GDM1 (cell line): ENCODE measurements at regions not wholly inside any gene's neighbourhood (a gene's known extent, or its start where the extent isn't known, plus 50 kb on each side); places are given as distances from the start of the nearest gene placed in this dataset.

Experiments
- DNase-seq: peaks from one replicate; lab custom pipeline; 2025; lab: John Stamatoyannopoulos, UW

DNA sequence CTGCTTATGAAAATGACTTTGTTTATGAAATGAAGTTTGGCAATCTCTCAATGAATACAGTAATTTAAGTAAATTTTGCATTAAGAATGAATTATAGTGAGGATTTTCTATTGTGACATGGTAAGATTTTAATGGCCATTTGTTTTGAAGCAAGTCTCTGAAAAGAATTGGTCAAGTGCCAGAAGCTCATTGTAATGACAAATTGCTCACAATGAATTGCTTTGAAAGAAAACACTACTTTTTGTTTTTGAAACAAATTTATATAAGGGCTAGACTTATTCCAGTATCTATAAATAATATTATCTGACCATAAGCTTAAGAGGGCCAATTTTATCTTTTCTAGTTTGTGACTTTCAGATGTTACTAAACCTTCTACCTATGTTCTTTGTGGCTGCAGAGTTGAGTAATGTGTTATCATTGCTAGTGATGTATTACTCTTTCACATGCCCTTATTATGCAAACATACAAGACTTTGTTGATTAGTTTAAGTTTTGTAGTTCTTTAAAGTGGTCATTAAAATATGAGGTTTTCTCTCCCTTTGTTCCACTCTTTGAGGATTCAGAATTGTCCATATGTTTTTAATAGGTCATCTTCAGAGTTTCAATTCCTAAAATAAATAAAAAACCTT is 93.0 kb upstream of the ZNF608 start:
- DNase-seq, result no peak

DNA sequence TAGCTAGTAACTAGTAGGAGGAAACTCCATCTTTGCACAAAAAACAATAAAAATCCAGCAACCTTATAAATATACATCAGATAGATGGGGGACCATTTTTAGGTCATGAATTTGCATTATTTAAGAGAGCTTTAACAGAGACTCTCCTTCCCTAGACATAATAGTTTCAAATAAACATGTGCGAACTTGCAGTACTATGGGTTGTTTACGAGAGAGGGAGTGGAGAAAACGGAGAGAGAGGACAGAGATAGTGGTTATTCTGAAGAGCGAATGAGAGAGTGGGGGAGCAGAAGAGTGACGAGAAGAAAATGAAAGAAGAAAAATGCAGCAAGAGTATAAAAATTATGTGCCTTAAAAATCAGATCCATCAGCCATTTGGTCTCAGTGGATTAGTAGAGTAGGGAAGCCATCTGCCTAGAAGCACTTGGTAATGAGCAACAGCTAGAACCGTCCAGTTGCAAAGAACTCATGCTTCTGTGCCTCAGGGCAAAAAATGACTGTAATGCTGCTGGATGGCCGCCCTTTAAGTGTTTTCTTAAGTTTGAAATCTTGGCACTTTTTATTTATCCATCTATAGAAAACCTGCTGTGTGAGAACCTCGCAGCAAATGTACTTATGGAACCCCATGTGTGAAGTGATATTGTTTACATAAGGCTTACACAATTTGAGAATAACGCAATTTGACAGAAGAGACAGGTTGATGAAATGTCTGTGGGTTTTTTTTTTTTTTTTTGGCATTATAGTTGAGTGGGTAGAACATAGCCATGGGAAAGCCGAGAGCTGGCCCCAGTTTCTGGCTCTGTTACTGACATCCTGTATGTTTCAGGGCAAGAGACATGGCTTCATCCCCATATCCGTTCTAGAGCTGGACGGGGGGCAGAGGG is 95.6 kb upstream of the ZNF608 start:
- DNase-seq, result no peak

DNA sequence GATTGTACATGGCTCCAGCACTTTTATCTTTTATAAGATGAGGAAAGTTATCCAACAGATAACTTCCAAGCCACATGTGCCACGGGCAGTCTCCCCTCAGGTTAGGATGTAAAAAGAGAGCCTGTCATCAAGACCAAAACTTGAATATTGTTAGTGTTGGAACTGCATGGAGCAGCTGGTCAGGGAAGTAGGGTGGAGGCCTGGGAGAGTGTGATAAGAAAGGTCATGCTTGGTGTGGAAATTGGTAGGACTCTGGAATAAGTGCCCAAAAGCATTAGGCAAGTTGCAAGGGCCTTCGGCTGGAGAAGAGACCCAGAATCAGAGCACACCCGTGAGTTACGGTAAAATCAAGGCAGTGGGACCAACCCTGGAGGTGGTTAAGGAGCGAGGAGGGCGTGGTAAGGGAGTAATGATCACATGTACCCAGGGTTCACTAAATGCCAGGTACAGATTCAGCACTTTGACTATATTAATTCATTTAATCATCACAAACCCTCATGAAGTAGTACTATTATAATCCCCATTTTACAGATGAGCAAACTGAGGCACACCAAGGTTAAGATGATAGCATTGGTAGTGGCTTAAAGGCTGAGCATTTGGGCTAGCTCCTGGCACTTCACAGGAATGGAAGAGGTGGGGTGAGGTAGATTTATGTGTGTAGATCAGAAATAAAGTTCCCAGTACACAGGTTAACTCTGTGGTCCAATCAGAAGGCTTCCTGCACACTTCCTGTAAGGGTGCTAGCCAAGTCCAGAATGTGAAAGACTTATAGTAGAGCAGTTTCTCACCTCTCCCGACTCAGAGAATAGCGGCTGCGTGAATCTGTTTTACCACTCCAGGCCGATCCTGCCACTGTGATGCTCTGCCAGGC is 96.5 kb upstream of the ZNF608 start:
- no peak for DNase-seq

DNA sequence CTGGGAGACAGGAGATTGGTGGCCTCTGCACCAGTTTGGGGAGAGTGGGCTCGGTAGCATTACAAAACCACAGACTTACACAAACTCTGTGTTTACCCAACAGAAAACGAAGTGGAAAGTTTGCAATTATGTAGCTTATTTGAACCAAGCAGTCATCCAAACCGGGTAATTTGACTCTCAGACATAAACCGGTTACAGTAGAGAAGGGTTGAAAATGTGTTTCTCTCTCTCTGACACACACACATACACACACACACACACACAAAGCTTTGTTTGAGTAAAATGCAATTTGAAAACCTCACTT is 97.1 kb upstream of the ZNF608 start:
- no peak for DNase-seq

DNA sequence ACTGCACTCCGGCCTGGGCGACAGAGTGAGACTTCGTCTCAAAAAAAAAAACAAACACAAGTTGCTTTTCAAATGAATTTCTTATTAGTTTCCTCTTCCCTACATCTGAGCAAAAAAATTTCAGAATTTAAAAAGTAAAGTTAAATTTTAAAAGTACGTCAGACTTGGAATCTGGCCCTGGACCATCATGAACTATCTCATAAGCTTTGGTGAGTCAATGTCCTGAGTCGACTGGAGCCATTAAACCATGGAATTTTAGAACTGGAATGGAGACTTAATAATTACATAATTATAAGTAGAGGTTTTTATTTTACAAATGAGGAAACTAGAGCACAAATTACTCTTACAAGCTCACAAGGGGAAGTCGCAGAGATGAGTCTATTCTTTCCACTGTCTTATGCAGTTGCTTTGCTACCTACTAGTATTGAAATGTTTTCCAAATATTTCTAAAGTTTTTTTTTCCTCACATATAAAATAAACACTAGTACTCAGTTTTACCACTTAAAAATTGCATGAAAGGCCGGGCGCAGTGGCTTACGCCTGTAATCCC is 98.0 kb upstream of the ZNF608 start:
- no peak for DNase-seq

DNA sequence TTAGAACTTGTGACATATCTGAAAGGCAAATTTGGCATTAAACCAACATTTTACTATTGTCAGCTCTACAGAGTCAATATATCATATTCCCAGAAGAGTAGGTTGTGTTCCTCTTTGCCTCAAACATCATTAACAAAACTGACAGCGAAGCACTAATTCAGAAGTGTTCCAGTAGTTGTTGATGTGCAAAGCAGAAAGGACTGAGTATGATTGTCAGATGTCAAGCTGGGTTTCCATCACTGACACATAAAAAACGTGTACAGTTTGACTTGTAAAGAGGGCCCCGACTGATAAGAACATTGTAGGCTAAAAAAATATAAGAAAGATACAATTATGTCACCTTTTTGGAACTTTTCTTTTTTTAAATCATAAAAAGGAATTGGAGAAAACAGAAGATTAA is 101.5 kb upstream of the ZNF608 start:
- no peak for DNase-seq

DNA sequence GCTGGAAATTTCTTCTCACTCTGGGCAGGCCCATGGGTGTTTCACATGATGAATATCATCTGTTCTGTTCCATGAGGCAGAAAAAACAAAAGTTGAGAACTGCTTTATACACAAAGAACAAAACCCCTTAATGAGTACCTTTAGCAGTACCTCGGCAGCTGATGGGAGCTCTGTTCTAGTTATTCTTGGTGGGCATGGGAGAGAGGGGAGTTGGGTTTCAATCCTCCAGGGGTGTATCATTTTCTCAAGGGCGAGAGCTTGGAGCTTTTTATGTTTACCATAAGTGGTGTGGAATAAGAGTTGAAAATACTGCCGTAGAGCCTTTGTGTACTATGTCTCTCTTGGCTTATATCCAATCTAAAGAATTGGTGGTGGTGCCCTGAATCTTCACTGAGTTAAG is 103.3 kb upstream of the ZNF608 start:
- DNase-seq, result no peak

DNA sequence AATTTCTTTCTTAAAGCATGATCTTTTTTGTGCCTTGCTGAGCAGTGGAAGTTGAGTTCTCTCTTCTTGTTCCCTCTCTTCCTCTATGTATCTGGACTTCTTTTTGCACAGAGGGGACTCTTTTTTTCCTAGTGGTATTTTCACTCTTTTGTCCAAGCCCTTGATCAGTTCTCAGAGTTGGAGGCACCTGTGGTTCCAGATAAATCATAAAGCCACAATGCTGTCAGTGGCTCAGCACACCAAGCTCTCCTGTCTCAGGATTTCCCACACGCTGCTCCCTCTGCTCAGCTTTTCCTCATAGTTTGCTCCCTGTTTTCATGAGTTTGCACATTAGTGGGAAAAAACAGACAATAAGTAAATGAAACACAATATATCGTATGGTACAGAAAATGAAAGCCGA is 110.3 kb upstream of the ZNF608 start:
- no peak for DNase-seq

DNA sequence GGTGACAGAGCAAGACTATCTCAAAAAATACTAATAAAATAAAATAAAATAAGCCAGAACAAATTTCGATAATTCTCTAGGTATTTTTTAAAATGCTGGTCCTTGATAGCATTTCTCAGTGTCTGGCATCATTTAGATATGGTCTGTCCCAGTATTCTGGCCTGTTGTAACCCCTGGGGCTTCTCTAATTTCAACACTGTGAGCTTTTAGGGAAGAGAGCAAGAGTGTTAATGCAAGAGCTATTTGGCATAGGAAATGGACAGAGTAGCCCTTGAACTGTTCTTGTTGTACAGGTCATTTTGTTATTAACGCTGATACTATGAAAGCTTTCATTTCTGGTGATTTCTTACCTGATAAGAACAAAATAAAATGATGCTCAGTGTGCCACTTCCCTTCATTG is 112.2 kb upstream of the ZNF608 start:
- no peak for DNase-seq

DNA sequence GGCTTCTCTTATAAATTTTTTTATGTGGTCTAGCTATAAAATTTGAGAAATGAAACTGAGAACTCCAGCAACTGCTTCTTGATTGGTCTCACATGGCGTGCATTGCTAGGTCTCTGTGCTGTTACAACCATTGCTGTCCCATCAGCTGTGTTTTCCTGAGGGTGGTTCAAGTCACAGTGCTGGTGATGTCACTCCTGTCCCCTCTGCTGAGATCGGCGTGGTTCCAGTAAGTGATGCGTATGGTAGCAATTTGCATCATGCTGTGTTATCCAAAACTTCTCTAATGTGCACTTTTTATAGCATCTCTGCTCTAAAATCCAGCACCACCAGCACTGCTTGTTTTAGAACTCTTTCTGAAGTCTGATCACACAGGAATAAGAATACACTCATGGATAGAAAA is 112.6 kb upstream of the ZNF608 start:
- DNase-seq, result no peak

DNA sequence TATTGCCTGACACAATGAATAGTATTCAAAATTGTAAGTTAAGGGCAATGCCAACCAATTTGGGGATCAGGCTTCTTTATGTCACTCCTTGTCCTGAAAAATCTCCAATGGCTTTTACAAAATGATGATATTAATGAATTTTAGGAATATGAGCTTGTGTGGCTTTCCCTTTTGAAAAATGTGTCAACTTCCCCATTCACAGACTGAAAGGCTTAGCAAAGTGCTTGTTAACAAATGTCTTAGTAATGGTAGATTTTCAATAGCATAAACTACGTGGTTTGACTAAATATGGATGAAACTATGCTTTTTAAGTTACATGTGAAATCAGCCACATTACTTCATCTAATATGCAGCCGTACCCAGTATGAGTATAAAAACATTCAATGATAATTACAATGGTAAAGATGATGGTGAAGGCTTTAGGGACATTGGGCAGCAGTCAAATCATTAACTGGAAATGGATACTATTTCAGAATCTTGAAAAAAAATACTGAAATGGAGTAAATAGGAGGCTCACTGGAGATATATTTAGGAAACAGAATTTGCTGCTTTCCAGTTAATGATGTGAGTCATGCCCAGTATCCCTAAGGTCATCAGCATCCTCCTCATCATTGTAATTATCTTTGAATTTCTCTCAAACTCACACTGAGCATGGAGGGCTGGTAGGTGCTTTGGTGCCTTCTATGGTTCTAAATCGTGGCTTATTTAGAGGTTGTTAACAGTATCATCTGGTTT is 113.3 kb upstream of the ZNF608 start:
- no peak for DNase-seq

DNA sequence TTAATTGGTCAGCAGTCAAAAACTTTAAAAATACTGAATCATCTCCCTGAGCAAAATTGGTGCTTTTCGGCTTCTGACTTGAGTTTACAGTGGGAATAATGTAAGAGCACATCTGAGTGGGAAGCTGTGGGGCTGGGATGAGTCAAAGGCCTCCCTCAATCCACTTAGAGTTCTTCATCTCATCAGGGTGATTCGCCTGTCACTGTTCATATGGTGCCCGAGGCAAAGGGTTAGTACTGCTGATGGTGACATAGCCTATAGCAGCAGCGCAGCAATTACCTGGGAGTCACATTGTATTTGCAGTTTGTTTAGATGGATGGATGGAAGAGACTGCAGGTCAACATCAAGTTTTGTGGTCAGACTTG is 113.8 kb upstream of the ZNF608 start:
- DNase-seq, result no peak

DNA sequence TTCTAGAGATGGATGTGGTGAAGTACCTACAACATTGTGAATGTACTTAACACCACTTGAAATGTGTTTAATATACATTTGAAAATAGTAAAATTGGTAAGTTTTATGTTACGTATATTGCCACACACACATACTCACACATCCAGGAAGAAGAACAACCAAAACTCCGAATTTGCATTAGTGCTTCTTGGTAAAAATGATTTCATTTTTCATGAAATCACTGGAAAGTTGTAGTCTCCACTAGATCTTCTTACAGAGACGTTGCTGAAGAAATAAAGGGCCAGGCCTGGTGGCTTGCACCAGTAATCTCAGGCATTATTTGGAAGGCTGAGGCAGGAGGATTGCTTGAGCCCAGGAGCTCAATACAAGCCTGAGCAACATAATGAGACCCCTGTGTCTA is 118.6 kb upstream of the ZNF608 start:
- DNase-seq, result no peak

DNA sequence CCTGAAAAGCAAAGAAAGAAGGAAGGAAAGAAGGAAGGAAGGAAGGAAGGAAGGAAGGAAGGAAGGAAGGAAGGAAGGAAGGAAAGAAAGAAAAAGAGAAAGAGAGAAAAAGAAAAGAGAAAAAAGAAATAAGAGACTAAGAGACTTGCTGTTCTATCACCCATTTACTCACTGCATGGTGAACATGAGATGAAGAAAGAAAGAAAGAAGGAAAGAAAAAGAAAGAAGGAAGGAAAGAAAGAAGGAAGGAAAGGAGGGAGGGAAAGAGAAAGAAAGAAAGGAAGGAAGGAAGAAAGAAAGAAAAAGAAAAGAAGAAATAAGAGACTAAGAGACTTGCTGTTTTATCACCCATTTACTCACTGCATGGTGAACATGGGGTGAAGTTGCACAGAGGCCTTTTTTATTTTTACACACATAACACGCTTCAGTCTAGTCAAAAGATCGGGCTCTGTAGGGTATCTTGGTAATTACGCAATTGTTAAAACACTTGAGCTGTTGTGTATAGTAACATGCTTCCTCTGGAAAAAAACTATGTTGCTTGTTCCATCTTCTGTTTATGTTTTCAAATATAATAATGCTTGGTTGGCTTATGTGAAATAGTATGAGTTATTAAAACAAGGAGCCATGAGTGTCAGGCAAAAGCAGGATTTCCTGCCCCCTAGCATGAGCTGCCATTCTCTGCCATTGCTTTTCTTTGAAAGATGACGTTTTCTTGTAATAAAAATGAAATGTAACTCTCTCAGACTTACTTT is 119.3 kb upstream of the ZNF608 start:
- DNase-seq, result no peak

DNA sequence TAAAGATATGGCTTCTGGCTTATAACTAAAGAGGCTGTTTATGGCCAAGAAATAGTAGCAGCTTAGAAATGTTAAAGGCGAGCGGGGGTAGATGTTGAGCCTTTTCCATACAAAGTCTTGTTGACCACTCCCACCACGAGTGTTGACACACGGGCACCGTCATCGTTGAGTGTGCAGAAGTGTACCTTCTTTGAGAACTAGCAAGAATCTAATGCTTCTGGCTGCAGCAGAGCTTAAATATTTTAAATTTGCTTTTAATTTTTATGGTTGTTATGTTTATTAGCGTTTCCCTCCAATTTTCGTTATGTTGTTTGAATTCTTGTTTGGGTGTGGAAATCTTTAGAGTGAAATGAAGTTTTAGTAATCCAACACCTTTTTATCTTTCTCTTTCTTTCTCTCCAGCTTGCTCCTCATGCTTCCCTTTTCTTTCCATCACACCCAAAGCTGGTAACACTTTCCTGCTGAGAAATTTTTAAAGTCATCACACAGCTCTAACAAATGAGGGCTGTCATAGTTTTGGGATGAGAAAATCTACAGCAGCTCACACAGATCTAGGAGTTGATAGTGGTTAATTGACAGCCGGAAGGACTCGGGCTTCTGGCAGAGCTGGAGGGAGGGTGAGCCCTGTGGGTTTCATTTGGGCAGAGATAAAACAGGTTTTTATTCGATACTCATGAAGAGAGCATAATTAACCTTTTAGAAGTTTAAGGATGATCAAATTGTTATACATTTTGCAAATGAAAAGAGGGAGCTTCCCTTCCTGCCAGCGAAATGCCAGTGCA is 120.1 kb upstream of the ZNF608 start:
- no peak for DNase-seq

DNA sequence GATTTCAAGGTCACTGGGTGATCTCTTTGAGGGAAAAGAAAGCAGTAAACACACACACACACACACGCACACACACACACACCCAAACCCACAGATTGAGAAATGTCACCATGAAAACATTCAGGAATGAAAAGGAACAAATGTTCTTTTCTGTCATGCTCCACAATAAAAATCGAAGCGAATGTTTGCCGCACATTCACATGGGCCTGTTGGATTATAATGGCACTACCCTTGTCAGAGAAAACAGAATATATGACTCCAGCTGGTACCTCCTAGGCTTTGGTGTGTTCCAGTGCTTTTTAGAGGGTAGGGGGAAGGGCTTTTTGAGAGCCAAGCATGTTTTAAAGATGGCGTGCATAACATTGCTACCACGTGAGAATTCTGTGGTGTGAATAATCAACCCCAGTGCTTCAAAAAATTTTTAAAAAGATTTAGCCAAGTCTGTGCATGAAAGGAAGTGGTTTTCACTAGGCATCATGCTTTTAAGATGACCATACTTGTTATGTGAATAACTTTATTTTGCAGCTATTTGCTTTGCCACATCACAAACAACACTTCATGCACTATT is 120.8 kb upstream of the ZNF608 start:
- DNase-seq, result no peak

DNA sequence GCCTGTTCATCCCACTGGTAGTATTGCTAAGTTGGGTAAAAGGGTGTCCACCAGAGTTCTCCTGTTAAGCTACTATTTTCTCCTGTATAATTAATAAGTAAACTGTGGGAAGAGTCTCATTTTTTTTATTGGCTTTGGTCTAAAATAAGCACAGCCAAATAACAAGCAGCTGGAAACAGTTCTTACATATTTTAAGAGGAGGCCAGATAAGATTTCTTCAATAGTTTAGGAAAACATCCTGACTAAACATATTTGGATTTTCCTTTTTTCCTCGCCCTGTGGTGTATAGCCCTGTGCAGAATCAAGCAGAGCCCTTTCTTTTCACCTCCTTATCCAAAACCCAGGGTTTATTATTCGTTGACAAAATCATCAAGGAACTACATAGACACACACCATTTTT is 122.2 kb upstream of the ZNF608 start:
- DNase-seq, result no peak

DNA sequence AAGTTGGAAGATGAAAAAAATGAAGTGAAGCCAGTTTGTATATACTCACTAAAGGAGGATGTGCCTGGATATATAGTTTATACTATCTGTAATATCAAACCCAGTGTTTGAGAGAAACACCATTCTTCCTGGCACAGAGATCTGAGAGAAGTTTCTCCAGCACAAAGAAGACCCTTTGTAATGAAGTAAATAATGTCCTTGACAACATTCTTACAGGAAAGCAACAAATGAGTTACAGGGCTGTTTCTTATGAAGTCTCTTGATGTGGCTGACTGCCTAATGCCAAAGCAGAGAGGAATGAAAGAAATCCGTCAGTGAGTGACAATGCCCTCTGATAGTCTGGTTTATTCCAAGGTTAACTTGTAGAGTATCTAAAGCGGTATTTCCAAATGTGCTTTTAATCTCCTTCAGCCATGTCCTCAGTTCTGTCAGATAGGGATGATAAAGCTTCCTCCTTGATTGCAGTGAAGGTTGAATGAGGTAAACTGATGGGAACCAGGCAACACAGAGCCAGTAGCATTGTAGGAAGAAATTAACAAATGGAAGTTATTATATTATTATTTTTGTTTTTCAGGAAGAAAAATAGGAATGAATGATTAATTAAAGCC is 123.1 kb upstream of the ZNF608 start:
- no peak for DNase-seq

DNA sequence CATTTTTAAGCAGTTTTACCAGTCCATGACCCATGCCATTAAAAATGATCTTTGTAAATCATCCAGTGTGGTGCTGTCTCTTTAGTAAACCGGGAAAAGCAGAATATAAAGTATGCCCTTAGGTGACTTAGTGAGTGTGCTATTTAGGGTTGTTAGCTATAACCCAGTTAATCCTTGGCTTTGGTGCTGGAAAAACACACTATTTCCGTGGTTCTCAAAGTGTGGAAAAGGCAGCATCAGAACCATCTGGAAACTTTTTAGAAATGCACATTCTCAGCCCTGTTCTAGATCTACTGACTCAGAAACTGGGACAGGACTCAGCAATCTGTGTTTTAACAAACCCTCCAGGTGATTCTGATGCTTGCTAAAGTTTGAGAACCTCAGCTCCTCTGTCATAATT is 123.6 kb upstream of the ZNF608 start:
- no peak for DNase-seq

DNA sequence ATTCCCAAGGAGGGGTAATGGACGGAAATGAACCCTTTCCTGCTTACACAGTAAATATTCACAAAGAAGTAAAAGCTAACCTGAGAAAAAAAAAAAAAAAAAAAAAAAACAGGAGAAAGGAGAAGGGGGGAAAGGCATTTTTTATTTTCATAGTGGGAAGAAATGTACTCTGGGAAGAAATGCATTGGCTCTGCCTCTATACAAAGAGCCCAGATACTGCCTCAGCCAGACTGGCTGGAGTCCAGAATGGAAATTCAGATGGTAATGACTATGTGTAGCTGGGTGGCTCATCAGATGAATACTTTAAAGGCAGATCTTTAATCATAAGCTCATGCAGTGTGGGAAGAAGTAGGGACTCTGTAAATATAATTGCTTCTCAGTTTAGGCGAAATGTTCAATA is 124.9 kb upstream of the ZNF608 start:
- DNase-seq, result no peak
